Nephron progenitor cell (in vitro differentiated cells): ENCODE measurements at regions not wholly inside any gene's neighbourhood (a gene's known extent, or its start where the extent isn't known, plus 50 kb on each side); places are given as distances from the start of the nearest gene placed in this dataset.

ENCODE experiments used
- DNase-seq: peaks from one replicate; pipeline ENCODE4 v3.0.0; 2021
- H3K27ac Mint-ChIP-seq: 2 replicates; pipeline ENCODE4 v1.8.0; 2021; ENCODE audit warnings: mild to moderate bottlenecking, moderate library complexity, mixed read lengths
- H3K27me3 Mint-ChIP-seq: 2 replicates; pipeline ENCODE4 v1.8.0; 2021; ENCODE audit warnings: mild to moderate bottlenecking, low read depth, mixed read lengths; ENCODE audit not compliant: poor library complexity
- H3K36me3 Mint-ChIP-seq: 2 replicates; pipeline ENCODE4 v1.8.0; 2021; ENCODE audit warnings: low read depth, mixed read lengths
- H3K4me1 Mint-ChIP-seq: 2 replicates; pipeline ENCODE4 v1.8.0; 2021; ENCODE audit warnings: mixed read lengths
- H3K4me3 Mint-ChIP-seq: 2 replicates; pipeline ENCODE4 v1.8.0; 2021; ENCODE audit warnings: mild to moderate bottlenecking, moderate library complexity, mixed read lengths
- H3K9me3 Mint-ChIP-seq: 2 replicates; pipeline ENCODE4 v1.8.0; 2021; ENCODE audit warnings: mild to moderate bottlenecking, moderate library complexity, mixed read lengths
- TF ChIP-seq, protein P1 (sequence below): fragments of 200-600 bp; sonication (generic); IDR thresholded peaks from 2 replicates; pipeline ENCODE4 v1.5.0; 2021; ENCODE audit warnings: antibody characterized with exemption

DNA sequence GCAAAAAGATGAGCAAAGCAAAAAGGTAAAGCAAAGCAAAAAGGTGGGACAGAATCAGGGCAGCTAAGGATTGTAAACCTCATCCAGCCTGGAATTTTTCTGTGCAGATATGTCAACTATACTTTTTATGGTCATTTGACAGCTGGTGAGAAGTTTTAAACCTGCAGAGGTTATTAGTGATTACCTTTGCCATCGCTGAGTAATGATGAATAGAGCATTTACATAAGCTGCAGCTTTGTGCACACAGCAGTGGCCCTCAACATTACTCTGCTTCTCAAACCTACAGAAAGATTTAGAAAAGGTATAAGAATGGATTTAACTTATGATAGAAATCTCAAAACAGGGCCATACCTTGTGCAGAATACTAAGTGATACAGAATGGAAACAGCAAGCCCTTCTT, 54.5 kb upstream of the C4orf54 start:
- DNase-seq: no peak
- Mint-ChIP-seq H3K9me3 (no peaks in the 10 kb centered on the region), H3K36me3 (no peaks in the 10 kb centered on the region), H3K4me1 (no peaks in the 10 kb centered on the region), H3K4me3 (no peak overlapping the region), H3K27ac (no peak overlapping the region), H3K27me3 (peaks cover 6% of the 10 kb centered on the region)
- TF ChIP-seq, protein P1, sequence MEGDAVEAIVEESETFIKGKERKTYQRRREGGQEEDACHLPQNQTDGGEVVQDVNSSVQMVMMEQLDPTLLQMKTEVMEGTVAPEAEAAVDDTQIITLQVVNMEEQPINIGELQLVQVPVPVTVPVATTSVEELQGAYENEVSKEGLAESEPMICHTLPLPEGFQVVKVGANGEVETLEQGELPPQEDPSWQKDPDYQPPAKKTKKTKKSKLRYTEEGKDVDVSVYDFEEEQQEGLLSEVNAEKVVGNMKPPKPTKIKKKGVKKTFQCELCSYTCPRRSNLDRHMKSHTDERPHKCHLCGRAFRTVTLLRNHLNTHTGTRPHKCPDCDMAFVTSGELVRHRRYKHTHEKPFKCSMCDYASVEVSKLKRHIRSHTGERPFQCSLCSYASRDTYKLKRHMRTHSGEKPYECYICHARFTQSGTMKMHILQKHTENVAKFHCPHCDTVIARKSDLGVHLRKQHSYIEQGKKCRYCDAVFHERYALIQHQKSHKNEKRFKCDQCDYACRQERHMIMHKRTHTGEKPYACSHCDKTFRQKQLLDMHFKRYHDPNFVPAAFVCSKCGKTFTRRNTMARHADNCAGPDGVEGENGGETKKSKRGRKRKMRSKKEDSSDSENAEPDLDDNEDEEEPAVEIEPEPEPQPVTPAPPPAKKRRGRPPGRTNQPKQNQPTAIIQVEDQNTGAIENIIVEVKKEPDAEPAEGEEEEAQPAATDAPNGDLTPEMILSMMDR: no peak

DNA sequence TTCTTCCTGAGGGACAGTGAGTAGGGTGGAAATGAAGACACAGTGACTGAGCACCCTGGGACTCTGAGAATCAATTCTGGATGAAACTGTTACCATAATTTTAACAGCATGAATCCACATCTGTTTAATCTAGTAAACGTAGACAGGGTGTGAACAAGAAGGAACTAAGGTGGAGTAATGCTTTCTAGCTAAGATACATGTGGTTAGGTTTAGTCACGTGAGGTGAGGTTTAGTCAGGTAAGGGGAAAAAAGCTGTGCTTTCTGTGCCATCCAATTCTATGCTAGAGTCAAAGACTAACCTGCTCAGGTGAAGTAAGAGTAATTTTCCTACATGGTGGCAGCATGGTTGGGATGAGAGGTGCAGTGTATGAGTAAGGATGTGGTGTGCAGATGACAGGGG, 54.0 kb upstream of the C4orf54 start:
- Mint-ChIP-seq H3K36me3 (no peaks in the 10 kb centered on the region), H3K27me3 (peaks cover 6% of the 10 kb centered on the region), H3K4me3 (no peak overlapping the region), H3K9me3 (no peaks in the 10 kb centered on the region), H3K27ac (no peak overlapping the region), H3K4me1 (no peaks in the 10 kb centered on the region)
- DNase-seq: no peak
- TF ChIP-seq, protein P1: no peak

GRCh38 chr4:99710681-99711345, 53.2 kb upstream of the C4orf54 start:
- Mint-ChIP-seq H3K4me1 (no peaks in the 10 kb centered on the region), H3K4me3 (no peak overlapping the region), H3K36me3 (no peaks in the 10 kb centered on the region), H3K27ac (no peak overlapping the region), H3K27me3 (peaks cover 6% of the 10 kb centered on the region), H3K9me3 (no peaks in the 10 kb centered on the region)
- TF ChIP-seq, protein P1: no peak
- no peak for DNase-seq

GRCh38 chr4:99710020-99710419, 52.4 kb upstream of the C4orf54 start:
- no peaks in the 10 kb centered on the region for H3K36me3 Mint-ChIP-seq
- no peak overlapping the region for H3K4me3 Mint-ChIP-seq
- DNase-seq: no peak
- peaks cover 3% of the 10 kb centered on the region for H3K9me3 Mint-ChIP-seq
- peaks cover 6% of the 10 kb centered on the region for H3K27me3 Mint-ChIP-seq
- H3K27ac Mint-ChIP-seq: no peak overlapping the region
- H3K4me1 Mint-ChIP-seq: no peaks in the 10 kb centered on the region
- TF ChIP-seq, protein P1: no peak

DNA sequence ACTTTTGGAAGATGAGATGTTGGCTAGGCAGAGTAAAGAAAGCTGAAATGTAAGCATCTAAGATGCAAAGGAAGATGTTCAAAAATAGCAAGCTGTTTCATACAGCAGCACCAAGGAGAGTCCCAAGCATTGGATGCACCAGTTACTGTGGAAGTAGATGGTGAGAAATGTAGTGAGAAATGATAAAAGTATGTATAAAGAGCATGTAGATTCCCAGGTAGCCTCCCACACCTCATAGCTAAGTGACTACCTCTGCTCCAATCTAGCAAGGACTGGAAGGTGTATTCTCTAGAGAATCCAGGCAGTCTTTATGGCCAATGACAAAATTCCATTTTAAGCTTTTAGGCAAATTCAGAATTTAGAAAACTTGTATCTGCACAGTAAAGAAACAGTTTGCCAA, 50.9 kb upstream of the C4orf54 start:
- Mint-ChIP-seq H3K27ac (no peak overlapping the region), H3K4me3 (no peak overlapping the region), H3K9me3 (peaks cover 12% of the 10 kb centered on the region), H3K27me3 (peaks cover 6% of the 10 kb centered on the region), H3K36me3 (no peaks in the 10 kb centered on the region), H3K4me1 (no peaks in the 10 kb centered on the region)
- TF ChIP-seq, protein P1: no peak
- no peak for DNase-seq
